ENCODE measurements at regions not wholly inside any gene's neighbourhood (a gene's known extent, or its start where the extent isn't known, plus 50 kb on each side); places are given as distances from the start of the nearest gene placed in this dataset.

- TF ChIP-seq CTCF (IDR thresholded peaks at IDR 0.05; ENCODE audit: low read depth, low read length, missing control alignments) = no peak
- DNase-seq (ENCODE audit: low read depth) = no peak
- H3K4me3 ChIP-seq (ENCODE audit: low read depth, low read length) = no peak overlapping the region
Measured at GRCh38 chr22:19630614-19631013, 83.7 kb upstream of the SEPTIN5 start.

GRCh38 chr22:19631899-19632667 is 82.2 kb upstream of the SEPTIN5 start:
- H3K4me3 ChIP-seq (ENCODE audit: low read depth, low read length) = no peak overlapping the region
- TF ChIP-seq CTCF (IDR thresholded peaks at IDR 0.05; ENCODE audit: low read depth, low read length, missing control alignments) = peak; percentile 61
- DNase-seq (ENCODE audit: low read depth) = no peak

- no peak overlapping the region for H3K4me3 ChIP-seq (ENCODE audit: low read depth, low read length)
- no peak for TF ChIP-seq CTCF (IDR thresholded peaks at IDR 0.05; ENCODE audit: low read depth, low read length, missing control alignments)
- DNase-seq (ENCODE audit: low read depth) = no peak
Measured at GRCh38 chr22:19632668-19633148, 81.6 kb upstream of the SEPTIN5 start.

GRCh38 chr22:19634226-19634975 is 79.9 kb upstream of the SEPTIN5 start:
- no peak for TF ChIP-seq CTCF (IDR thresholded peaks at IDR 0.05; ENCODE audit: low read depth, low read length, missing control alignments)
- DNase-seq (ENCODE audit: low read depth) = no peak
- no peak overlapping the region for H3K4me3 ChIP-seq (ENCODE audit: low read depth, low read length)

- no peak for TF ChIP-seq CTCF (IDR thresholded peaks at IDR 0.05; ENCODE audit: low read depth, low read length, missing control alignments)
- no peak overlapping the region for H3K4me3 ChIP-seq (ENCODE audit: low read depth, low read length)
- DNase-seq (ENCODE audit: low read depth) = no peak
Measured at GRCh38 chr22:19635644-19636043, 78.7 kb upstream of the SEPTIN5 start.

- DNase-seq (ENCODE audit: low read depth) = no peak
- no peak overlapping the region for H3K4me3 ChIP-seq (ENCODE audit: low read depth, low read length)
- no peak for TF ChIP-seq CTCF (IDR thresholded peaks at IDR 0.05; ENCODE audit: low read depth, low read length, missing control alignments)
Measured at GRCh38 chr22:19636696-19637407, 77.5 kb upstream of the SEPTIN5 start.
